GM10248 (cell line): ENCODE measurements at regions not wholly inside any gene's neighbourhood (a gene's known extent, or its start where the extent isn't known, plus 50 kb on each side); places are given as distances from the start of the nearest gene placed in this dataset.

Experiments
- CTCF ChIA-PET: fragments of 300-600 bp; sonication (Branson Sonifier 250); formaldehyde crosslinking; extraction: SDS; loops from one replicate; lab custom pipeline; 2021; ENCODE audit warnings: antibody characterized with exemption; lab: Yijun Ruan, JAX
- POLR2A ChIA-PET: fragments of 350-650 bp; sonication (Branson Sonifier 250); formaldehyde crosslinking; extraction: SDS; loops from one replicate; lab custom pipeline; 2020; ENCODE audit warnings: antibody characterized with exemption; lab: Yijun Ruan, JAX
- DNase-seq: peaks from one replicate; pipeline ENCODE4 v3.0.0; 2012; ENCODE audit errors: extremely low spot score
- TF ChIP-seq, protein P1 (sequence below): IDR thresholded peaks from 2 replicates; pipeline ENCODE4 v1.5.1; 2012; ENCODE audit warnings: mild to moderate bottlenecking, low read depth; ENCODE audit errors: extremely low read depth, missing control alignments, control extremely low read depth

DNA sequence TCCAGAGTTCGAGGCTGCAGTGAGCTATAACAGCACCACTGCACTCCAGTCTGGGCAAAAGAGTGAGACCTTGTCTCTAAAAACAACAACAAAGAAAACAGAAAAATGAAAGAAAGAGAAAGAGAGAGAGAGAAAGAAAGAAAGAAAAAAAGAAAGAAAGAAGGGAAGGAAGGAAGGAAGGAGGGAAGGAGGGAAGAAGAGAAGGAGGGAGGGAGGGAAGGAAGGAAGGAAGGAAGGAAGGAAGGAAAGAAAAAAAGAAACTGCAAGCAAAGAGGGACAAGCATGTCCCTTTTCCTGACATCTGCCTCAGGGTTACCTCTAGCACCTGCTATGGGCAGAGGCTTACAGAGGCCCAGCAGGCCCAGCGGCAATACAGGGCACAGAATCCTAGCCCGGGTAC lies 475.0 kb downstream of the MIAT start:
- CTCF ChIA-PET: no interaction called here
- POLR2A ChIA-PET: no interaction called here
- DNase-seq: no peak
- TF ChIP-seq, protein P1, sequence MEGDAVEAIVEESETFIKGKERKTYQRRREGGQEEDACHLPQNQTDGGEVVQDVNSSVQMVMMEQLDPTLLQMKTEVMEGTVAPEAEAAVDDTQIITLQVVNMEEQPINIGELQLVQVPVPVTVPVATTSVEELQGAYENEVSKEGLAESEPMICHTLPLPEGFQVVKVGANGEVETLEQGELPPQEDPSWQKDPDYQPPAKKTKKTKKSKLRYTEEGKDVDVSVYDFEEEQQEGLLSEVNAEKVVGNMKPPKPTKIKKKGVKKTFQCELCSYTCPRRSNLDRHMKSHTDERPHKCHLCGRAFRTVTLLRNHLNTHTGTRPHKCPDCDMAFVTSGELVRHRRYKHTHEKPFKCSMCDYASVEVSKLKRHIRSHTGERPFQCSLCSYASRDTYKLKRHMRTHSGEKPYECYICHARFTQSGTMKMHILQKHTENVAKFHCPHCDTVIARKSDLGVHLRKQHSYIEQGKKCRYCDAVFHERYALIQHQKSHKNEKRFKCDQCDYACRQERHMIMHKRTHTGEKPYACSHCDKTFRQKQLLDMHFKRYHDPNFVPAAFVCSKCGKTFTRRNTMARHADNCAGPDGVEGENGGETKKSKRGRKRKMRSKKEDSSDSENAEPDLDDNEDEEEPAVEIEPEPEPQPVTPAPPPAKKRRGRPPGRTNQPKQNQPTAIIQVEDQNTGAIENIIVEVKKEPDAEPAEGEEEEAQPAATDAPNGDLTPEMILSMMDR: no peak

DNA sequence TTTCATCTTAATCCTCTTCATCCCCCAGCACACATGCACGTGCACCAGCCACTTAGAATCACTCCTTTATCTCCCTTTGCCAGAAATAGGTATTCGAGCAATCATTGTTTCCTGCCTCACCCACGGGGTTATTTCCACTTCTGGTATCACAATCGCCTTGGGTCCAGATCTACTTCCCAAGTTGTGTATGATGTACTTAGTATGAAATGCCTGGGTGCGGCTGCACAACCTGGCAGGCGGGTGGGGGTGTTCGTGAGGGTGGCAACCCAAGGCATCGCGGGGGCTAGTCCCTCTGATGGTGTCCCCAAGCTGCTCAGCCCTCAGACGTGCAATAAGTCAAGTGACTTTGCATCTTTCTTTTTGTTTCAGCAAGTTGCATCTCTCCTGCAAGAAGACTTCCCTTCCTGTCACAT lies 475.6 kb downstream of the MIAT start:
- TF ChIP-seq, protein P1: no peak
- no peak for DNase-seq
- CTCF ChIA-PET: no interaction called here
- POLR2A ChIA-PET: no interaction called here

DNA sequence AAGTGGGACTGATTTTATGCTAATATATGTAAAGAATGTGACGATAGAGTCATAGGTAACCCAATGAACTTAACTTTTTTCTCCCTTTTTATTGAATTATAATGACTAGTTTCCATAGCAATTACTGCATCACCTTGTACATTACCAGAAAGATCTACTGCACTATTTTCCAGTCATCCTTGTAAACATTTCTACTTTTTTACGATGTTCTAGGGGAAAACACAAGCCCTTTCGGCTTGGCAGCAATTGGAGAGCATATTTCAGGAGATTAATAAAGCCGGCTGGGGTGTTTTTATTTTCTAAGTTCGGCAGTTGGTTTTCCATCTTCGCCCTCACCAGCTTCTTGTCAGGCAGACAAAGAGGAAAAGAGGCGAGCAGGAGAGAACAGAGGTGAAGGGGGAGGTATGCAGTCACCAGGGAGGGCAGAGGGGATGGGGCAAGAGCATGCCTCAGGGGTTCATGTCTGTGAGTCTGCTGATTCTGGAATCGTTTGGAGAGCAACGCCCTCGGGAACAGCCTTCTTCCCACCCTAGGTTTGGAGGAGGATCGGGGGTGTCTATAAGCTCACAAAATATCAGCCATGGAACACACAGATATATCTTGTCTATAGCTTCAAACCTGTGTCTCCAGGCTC lies 476.4 kb downstream of the MIAT start:
- TF ChIP-seq, protein P1: no peak
- ChIA-PET POLR2A (no interaction called here), CTCF (interaction anchor here (1.1 kb wide), 1 partner anchor 10 kb away, joined by 3 read pairs; no protein-coding TSS in a partner anchor)
- no peak for DNase-seq

DNA sequence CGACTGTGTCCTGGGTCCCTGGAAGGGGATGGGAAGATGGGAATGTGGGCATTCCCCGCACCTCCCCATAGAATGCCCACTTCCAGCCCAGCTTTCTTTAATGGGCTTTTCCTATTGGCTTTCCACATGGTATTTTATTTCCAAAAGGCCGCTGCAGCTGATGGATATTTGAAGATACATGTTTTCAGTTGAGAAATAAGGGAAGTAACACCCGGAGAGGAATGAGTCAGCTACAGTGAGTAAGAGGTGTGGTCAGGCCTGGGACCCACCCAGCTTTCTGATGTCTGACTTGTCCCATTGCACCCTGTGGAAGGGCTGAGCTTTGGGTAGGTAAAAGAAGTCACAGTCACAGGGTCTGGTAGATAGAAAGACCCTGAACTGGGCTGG lies 476.9 kb downstream of the MIAT start:
- ChIA-PET POLR2A (no interaction called here), CTCF (interaction anchor here (1.1 kb wide), 1 partner anchor 11 kb away, joined by 3 read pairs; no protein-coding TSS in a partner anchor)
- TF ChIP-seq, protein P1: no peak
- DNase-seq: peak; percentile 41

DNA sequence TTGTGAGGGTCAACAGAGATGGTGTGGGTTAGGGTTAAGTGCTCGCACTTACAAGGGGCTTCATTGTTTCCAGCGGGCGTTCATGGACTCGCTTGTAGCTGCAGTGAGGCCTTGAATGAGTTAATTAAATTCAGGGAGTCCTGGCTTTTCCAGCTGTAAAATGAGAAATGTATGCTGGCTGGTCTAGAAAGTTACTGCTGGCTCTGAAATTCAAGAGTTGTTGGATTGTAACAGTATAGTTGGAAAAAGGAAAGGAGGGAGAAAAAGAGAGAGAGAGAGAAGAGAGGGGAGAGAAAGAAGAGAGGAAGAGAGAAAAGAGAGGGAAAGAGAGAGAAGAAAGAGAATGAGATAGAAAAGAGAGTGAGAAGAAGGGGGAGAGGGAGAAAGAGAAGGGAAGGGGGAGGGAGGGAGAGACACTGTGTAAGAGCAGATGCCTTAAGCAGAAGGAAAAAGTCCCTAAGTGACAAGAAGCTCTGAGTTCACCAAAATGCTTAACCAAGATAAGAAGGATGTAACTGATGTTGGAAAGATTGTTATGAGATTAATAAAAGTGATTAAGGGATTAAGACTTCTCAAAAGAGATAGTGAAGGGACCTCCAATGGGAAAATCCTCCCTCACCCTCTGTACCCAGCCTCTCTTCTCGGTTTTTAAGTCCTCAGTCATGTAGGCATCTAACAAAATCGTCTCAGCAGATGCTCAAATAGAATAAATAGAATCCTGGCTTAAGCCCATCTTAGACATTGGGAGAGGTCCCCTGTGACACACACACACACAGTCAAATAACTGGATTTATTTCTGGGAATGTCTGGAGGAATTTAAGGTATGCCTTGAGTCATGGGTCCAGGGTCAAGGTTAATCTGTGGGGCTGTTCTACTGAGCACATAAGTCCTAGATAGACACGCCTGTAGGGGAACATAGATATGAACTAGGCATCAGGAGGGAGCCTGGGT lies 477.9 kb downstream of the MIAT start:
- TF ChIP-seq, protein P1: no peak
- ChIA-PET CTCF (no interaction called here), POLR2A (no interaction called here)
- no peak for DNase-seq

DNA sequence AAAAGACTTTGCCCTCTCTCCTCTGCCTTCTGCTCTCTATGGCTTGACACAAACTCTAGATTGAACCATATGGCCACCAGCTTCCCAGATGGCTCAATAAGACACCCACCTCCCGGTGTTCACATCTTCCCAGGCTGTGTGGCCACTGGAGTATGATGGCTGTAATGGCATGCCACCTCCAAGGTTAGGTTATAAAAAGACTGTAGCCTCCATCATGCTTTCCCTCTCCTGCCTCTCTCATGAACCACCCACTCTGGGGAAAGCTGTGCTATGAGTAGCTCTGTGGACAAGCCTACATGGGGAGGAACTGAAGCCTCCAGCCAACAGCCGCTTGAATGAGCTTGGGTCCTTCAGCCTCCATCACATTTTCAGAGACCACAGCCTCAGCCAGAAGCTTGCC lies 479.2 kb downstream of the MIAT start:
- ChIA-PET POLR2A (no interaction called here), CTCF (no interaction called here)
- TF ChIP-seq, protein P1: no peak
- no peak for DNase-seq
